HTR-8/SVneo (cell line): ENCODE measurements at regions not wholly inside any gene's neighbourhood (a gene's known extent, or its start where the extent isn't known, plus 50 kb on each side); places are given as distances from the start of the nearest gene placed in this dataset.
A peak's percentile ranks its signal among the peaks of the same experiment; 100 is the strongest.
"Not testable (repeated sequence)": the region's sequence is repeated elsewhere in the genome, so short reads cannot be mapped to it uniquely, and the experiment has no call there.

ENCODE experiments used
- DNase-seq: peaks from one replicate; pipeline ENCODE4 v3.0.0; 2011; ENCODE audit warnings: low spot score, mixed read lengths; ENCODE audit not compliant: insufficient read length
- FAIRE-seq: peaks from 2 replicates; lab custom pipeline; 2011; peaks lifted over from hg19 to GRCh38; lab: Jason Lieb, UNC

- FAIRE-seq (peak; percentile 62), DNase-seq (no peak)
These were observed 135.1 kb downstream of the ZFP64 start for GRCh38 chr20:52056203-52057062.

- peak; percentile 95 for FAIRE-seq
These were observed 137.5 kb downstream of the ZFP64 start for GRCh38 chr20:52054123-52054522.

GRCh38 chr20:52049001-52049731 lies 142.4 kb downstream of the ZFP64 start:
- FAIRE-seq: peak; percentile 52
- DNase-seq: no peak

More at GRCh38 chr20:52054123-52054522, 137.5 kb downstream of the ZFP64 start:
- DNase-seq: no peak

GRCh38 chr20:52047811-52048764 lies 143.5 kb downstream of the ZFP64 start:
- peak; percentile 93 for FAIRE-seq
- no peak for DNase-seq

DNA sequence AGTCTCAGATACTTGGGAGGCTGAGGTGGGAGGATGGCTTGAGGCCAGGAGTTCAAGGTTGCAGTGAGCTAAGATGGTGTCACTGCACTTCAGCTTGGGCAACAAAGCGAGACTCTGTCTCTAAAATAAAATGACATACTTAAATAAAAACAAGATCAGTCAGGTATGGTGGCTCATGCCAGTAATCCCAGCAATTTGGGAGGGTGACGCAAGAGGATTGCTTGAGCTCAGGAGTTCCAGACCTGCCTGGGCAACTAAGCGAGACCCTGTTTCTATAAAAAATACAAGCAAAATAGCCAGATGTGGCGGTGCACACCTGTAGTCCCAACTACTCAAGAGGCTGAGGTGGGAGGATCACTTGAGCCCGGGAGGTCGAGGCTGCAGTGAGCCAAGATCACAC lies 149.6 kb downstream of the ZFP64 start:
- no peak for FAIRE-seq
- no peak for DNase-seq

DNA sequence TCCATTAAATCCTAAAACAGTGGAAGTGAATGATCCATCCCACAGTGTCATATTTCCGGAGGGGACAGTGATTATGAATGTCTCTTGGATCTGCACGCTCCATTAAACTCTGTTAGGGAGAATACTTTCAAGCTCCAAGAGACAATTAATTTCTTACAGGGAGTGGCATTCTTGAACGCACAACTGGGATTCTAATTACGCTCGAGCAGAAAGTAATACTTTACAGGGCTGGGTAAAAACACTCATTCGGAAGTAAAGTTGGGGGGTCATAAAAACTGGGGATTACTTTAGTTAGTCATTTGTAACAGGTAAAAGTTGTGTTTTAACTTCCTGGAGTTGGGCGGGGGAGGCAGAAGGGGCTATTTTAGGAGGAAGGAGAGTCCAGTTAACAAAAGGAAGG lies 151.8 kb downstream of the ZFP64 start:
- FAIRE-seq: no peak

GRCh38 chr20:52038632-52039031 lies 152.9 kb downstream of the ZFP64 start:
- not testable (repeated sequence) for FAIRE-seq, DNase-seq

More for the DNA sequence above, 151.8 kb downstream of the ZFP64 start:
- no peak for DNase-seq

DNA sequence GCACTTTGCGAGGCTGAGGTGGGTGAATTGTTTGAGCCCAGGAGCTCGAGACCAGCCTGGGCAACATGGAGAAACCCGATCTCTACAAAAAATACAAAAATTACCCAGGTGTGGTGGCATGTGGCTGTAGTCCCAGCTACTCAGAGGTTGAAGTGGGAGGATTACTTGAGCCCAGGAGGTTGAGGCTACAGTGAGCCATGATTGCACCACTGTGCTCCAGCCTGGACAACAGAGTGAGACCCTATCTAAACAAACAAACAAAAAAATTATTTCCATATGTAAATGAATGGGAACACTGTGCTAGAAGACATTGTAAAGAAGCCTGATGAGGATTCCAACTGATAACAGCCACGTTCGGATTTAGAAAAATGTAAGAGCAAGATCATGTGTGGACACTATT lies 154.2 kb downstream of the ZFP64 start:
- DNase-seq (no peak), FAIRE-seq (peak; percentile 20)

DNA sequence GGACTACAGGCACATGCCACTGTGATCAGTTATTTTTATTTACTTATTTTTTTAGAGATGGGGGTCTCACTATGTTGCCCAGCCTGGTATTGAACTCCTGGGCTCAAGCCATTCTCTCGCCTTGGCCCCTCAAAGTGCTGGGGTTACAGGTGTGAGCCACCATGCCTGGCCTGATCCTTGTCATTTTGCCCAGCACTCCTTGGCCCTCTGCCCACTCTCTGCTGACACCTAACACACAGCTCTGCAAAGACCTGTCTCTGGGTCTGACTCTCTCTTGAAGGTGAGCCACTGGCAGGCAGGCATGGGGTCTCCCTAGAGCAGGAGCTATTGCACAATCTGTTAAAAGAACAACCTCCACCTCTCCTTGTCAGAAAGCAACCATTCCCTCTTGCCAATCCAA lies 155.6 kb downstream of the ZFP64 start:
- FAIRE-seq (no peak), DNase-seq (no peak)

DNA sequence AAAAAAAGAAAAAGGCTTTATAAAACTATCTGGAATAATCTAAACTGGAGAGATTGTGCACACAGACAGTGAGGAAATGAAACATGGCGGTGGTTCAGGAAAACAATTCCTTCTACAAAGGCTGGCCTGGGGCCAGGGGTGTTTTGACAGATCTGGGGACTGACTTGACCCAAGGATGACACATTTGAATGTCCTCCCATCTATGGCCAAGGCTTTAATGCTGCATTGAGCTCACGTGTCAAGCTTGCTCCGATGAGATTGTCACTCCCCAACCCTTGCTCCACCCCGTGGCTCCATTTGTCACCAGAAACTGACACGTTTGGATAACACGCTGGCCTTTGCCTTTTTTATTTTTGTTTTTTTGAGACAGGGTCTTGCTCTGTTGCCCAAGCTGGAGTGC lies 156.1 kb downstream of the ZFP64 start:
- DNase-seq (no peak), FAIRE-seq (peak; percentile 79)

- FAIRE-seq (peak; percentile 4), DNase-seq (no peak)
These were observed 157.0 kb downstream of the ZFP64 start for GRCh38 chr20:52034581-52034980.

DNA sequence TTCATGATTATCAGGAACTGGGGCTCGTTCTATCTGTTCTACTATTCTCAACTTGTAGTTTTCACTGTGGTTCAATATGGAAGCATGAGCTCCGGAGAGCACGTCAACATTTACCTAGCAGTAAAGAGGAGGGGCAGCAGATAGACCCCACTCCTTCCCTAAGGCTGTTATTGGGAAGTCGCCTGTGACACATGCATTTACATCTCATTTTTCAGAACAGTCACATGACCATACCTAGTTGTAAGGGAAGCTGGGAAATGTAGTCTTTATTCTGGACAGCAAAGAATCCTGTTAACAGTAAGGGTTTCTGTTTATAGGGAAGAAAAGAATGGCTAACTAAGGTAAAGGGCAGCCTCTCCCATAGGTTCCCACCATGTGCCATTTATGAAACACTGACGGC lies 158.3 kb downstream of the ZFP64 start:
- DNase-seq (peak; percentile 55), FAIRE-seq (peak; percentile 92)

DNA sequence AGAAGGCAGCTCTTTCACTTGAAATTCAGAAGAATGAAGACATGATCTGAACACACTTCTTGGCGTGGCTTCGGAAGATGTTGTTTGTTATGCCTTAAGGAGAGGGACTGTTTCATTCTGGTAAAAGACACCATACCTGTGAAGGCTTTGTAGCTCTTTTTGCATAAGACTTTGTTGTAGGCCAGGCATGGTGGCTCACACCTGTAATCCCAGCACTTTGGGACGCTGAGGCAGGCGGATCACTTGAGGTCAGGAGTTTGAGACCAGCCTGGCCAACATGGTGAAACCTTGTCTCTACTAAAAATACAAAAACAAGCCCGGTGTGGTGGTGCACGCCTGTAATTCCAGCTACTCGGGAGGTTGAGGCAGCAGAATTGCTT lies 159.3 kb downstream of the ZFP64 start:
- not testable (repeated sequence) for DNase-seq, FAIRE-seq

GRCh38 chr20:52031563-52032303 lies 159.8 kb downstream of the ZFP64 start:
- DNase-seq (peak; percentile 90), FAIRE-seq (peak; percentile 89)

GRCh38 chr20:52031206-52031562 lies 160.4 kb downstream of the ZFP64 start:
- FAIRE-seq (no peak), DNase-seq (peak; percentile 59)

- not testable (repeated sequence) for DNase-seq, FAIRE-seq
These were observed 162.4 kb downstream of the ZFP64 start for GRCh38 chr20:52029129-52029528.

DNA sequence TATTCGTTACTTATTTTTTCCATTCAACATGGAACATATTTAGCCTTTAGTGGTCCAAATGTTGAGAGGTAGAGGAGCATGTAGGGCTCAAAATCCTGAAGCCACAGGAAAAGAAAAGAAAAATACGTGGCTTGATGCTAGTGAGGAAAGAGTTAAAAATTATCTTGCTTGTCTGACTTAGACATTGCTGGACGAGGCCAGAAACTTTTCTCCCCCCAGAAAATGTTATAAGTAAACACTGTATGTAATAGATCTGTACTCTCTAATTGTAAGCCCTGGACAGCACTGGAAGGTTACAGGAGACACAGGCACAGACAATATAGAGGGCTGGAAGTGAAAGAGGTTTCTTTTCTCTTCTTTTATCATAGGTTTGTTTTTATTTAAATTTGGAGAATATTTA lies 165.6 kb downstream of the ZFP64 start:
- DNase-seq (no peak), FAIRE-seq (no peak)

DNA sequence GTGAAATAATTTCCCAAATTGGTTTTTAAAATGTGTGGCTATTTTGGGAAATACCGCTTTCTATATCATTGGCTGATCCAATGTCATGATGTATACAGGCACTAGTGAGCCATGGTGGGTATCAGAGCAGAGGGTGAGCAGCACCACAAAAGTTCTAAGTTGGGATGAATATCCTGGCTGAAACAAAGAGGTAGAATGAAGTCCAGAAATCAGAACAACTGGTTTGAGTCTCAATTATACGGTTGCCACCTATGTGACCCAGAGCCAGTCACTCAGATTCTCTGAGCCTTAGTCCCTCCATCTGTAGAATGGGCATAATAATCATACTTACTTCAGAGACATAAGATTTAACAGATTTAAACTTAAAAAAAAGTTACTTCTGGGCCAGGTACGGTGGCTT lies 172.3 kb downstream of the ZFP64 start:
- DNase-seq (no peak), FAIRE-seq (no peak)

- FAIRE-seq: no peak
- DNase-seq: no peak
These were observed 173.8 kb downstream of the ZFP64 start for GRCh38 chr20:52017669-52018317.
